Cardiac muscle cell (in vitro differentiated cells and primary cell): ENCODE measurements at regions not wholly inside any gene's neighbourhood (a gene's known extent, or its start where the extent isn't known, plus 50 kb on each side); places are given as distances from the start of the nearest gene placed in this dataset.

ENCODE experiments used
- DNase-seq, 2 donors: peaks; one replicate each; pipeline versions ENCODE4 v3.0.0 to v3.0.0-alpha.2; 2010 to 2017; ENCODE audit warnings: low read depth in 1 of 2, low spot score in 1 of 2
- H3K27ac ChIP-seq: fragments of 200-600 bp; sonication (generic); 2 replicates; pipeline ENCODE4 v1.5.1; 2016
- H3K27me3 ChIP-seq: fragments of 200-600 bp; sonication (generic); 2 replicates; pipeline ENCODE4 v1.6.0; 2016; ENCODE audit warnings: control low read depth
- H3K36me3 ChIP-seq: fragments of 200-600 bp; sonication (generic); 2 replicates; pipeline ENCODE4 v1.5.1; 2016; ENCODE audit warnings: control low read depth
- H3K4me1 ChIP-seq: fragments of 200-600 bp; sonication (generic); 2 replicates; pipeline ENCODE4 v1.8.1; 2017; ENCODE audit warnings: low read depth, mild to moderate bottlenecking, mixed run types
- H3K4me3 ChIP-seq: fragments of 200-600 bp; sonication (generic); 2 replicates; pipeline ENCODE4 v1.5.1; 2016; ENCODE audit warnings: mild to moderate bottlenecking
- H3K9me3 ChIP-seq: fragments of 200-600 bp; sonication (generic); 2 replicates; pipeline ENCODE4 v1.5.1; 2017; ENCODE audit warnings: low read depth, mild to moderate bottlenecking, control low read depth
- CTCF ChIP-seq: IDR thresholded peaks from 2 replicates; pipeline ENCODE4 v1.5.1; 2012; ENCODE audit warnings: low read depth, mild to moderate bottlenecking, low read length

GRCh38 chr2:176662753-176663152, 393.5 kb downstream of the MTX2 start:
- no peak for TF ChIP-seq CTCF
- DNase-seq, result no peak
- Histone ChIP-seq H3K4me1 (peaks cover 3% of the 10 kb centered on the region), H3K36me3 (no peaks in the 10 kb centered on the region), H3K9me3 (no peaks in the 10 kb centered on the region), H3K4me3 (no peak overlapping the region), H3K27me3 (no peaks in the 10 kb centered on the region), H3K27ac (no peak overlapping the region)

- Histone ChIP-seq H3K27ac (no peak overlapping the region), H3K27me3 (no peaks in the 10 kb centered on the region), H3K4me1 (peaks cover 14% of the 10 kb centered on the region), H3K36me3 (no peaks in the 10 kb centered on the region), H3K9me3 (no peaks in the 10 kb centered on the region), H3K4me3 (no peak overlapping the region)
- no peak for TF ChIP-seq CTCF
- no peak for DNase-seq
Measured at GRCh38 chr2:176664478-176664877, 395.2 kb downstream of the MTX2 start.

GRCh38 chr2:176665086-176665485, 395.8 kb downstream of the MTX2 start:
- Histone ChIP-seq H3K4me3 (no peak overlapping the region), H3K9me3 (no peaks in the 10 kb centered on the region), H3K36me3 (no peaks in the 10 kb centered on the region), H3K4me1 (peaks cover 20% of the 10 kb centered on the region), H3K27me3 (no peaks in the 10 kb centered on the region), H3K27ac (no peak overlapping the region)
- no peak for DNase-seq
- TF ChIP-seq CTCF, result no peak

GRCh38 chr2:176668912-176669311, 399.7 kb downstream of the MTX2 start:
- H3K9me3 ChIP-seq, result no peaks in the 10 kb centered on the region
- H3K4me3 ChIP-seq, result no peak overlapping the region
- H3K4me1 ChIP-seq, result peaks cover 44% of the 10 kb centered on the region
- TF ChIP-seq CTCF, result no peak
- peak overlapping the region; percentile 93 for H3K27ac ChIP-seq
- no peaks in the 10 kb centered on the region for H3K27me3 ChIP-seq
- no peak for DNase-seq
- H3K36me3 ChIP-seq, result no peaks in the 10 kb centered on the region

- no peaks in the 10 kb centered on the region for H3K27me3 ChIP-seq
- peaks cover 44% of the 10 kb centered on the region for H3K4me1 ChIP-seq
- H3K36me3 ChIP-seq, result no peaks in the 10 kb centered on the region
- no peak for TF ChIP-seq CTCF
- no peaks in the 10 kb centered on the region for H3K9me3 ChIP-seq
- H3K4me3 ChIP-seq, result no peak overlapping the region
- peak overlapping the region; percentile 93 for H3K27ac ChIP-seq
- DNase-seq, result peak in 1 of 2 donors; percentile 57
Measured at GRCh38 chr2:176669398-176670174, 400.3 kb downstream of the MTX2 start.
